Omental fat pad (tissue), 3 donors: ENCODE measurements at regions not wholly inside any gene's neighbourhood (a gene's known extent, or its start where the extent isn't known, plus 50 kb on each side); places are given as distances from the start of the nearest gene placed in this dataset.

Source experiments
- ATAC-seq: fragments of 150-250 bp; one replicate; pipeline ENCODE4 v1.9.1; 2016; ENCODE audit warnings: mild to moderate bottlenecking, moderate library complexity; ENCODE audit not compliant: low FRiP score
- DNase-seq: peaks from one replicate; pipeline ENCODE4 v3.0.0-alpha.2; 2019; ENCODE audit warnings: low spot score
- TF ChIP-seq, protein P1 (sequence below), 3 donors: fragments of 450-650 bp; IDR thresholded peaks; one replicate each; pipeline ENCODE4 v1.5.1; 2016 to 2017; ENCODE audit warnings: antibody characterized with exemption in 3 of 3, mild to moderate bottlenecking in 3 of 3, moderate library complexity in 2 of 3

DNA sequence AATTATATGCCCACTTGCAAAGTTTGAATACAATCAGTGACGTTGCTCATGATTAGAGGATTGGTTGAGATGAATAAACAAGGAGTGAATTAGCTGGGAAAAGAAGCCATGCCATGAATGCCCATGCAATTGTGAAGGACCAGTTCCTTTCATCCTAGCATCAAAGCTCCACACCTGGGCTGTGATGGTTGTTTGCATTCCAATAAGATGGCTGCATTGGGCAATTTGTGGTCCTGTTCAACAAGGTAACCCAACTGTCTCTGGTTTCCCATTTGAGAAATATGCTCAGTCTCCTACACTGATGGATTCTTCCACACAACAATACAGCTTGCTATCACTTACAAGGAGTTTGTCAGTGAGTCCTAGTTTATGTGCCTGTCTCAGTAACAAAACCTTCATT is 550.2 kb downstream of the STK39 start:
- TF ChIP-seq, protein P1, sequence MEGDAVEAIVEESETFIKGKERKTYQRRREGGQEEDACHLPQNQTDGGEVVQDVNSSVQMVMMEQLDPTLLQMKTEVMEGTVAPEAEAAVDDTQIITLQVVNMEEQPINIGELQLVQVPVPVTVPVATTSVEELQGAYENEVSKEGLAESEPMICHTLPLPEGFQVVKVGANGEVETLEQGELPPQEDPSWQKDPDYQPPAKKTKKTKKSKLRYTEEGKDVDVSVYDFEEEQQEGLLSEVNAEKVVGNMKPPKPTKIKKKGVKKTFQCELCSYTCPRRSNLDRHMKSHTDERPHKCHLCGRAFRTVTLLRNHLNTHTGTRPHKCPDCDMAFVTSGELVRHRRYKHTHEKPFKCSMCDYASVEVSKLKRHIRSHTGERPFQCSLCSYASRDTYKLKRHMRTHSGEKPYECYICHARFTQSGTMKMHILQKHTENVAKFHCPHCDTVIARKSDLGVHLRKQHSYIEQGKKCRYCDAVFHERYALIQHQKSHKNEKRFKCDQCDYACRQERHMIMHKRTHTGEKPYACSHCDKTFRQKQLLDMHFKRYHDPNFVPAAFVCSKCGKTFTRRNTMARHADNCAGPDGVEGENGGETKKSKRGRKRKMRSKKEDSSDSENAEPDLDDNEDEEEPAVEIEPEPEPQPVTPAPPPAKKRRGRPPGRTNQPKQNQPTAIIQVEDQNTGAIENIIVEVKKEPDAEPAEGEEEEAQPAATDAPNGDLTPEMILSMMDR (IDR thresholded peaks at IDR 0.05), result no peak
- no peak for DNase-seq
- ATAC-seq, result no peak

DNA sequence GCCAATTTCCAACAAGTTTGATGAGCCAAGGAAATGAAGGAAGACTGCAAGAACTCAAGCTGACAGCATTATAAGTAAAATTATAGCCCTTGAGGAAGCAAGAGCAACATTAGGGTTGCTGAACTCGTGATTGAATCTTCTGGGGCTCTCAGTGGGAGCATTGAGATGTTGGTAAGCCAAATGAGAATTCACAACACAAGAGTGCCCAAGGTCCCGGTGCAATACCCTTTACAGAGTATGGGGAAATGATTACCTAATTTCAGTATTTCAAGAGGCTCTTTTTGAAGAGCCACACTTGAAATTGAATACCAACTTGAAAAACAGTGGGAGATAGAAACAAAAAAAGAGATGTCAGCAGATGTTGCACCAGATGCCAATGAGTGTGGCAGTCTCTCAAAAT is 554.5 kb downstream of the STK39 start:
- TF ChIP-seq, protein P1 (IDR thresholded peaks at IDR 0.05), result no peak
- DNase-seq (no peak), ATAC-seq (no peak)

DNA sequence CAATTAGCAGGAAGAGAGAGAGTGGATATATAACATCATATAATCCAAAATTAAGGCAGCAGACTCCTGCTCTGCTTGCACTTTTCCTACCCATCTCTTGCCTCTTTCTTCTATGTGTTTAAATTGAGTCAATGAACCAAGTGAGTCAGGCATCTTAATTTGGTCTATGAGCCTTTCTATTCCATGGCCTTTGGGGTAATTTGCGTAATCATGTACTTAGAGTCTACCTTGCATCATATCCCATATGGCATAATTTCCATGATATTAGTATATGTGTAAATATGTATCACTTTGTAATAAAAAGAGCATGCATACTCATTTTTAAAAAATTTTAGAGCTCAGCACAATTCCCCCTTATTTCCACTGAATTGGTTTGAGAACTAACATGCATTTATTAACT is 555.2 kb downstream of the STK39 start:
- DNase-seq (no peak), ATAC-seq (no peak)

DNA sequence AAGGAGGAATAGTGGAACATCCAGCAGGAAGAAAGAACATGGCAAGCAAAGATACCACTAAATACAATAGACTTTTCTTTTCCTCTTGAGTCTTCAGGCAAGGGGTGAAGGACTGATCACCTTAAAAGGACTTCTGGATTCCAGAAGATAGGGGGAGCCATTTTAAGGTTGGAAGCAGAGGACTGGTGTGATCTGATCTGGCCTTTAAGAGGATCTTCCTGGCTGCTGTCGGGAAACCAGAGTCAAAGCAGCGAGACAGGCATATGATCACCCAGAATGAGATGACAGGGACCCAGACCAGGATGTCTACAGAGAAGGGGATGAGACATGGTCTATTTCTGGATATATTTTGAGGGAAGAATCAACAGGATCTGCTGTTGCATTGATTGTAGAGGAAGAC is 558.0 kb downstream of the STK39 start:
- no peak for DNase-seq
- ATAC-seq, result no peak
- TF ChIP-seq, protein P1 (IDR thresholded peaks at IDR 0.05), result no peak

More for the DNA sequence above, 555.2 kb downstream of the STK39 start:
- TF ChIP-seq, protein P1 (IDR thresholded peaks at IDR 0.05), result no peak

DNA sequence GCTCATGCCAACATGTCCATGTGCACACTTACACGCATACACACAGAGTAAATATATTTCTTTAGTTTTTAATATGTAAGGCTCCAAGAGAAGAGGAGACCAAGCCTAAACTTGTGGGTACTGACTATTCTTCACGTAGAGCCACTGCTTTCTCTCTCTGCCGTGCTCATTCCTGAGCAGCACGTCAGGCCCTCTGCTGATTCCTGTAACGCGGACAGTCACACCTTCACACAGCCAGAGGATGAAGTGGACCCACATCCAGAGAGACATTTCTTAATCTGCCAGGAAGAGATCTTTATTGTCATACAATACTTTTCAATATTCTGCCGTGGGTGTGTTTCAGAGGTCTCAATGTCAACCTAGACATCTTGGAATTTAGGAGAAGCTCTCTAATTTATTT is 560.7 kb downstream of the STK39 start:
- TF ChIP-seq, protein P1 (IDR thresholded peaks at IDR 0.05), result no peak
- ATAC-seq, result no peak
- DNase-seq, result no peak

DNA sequence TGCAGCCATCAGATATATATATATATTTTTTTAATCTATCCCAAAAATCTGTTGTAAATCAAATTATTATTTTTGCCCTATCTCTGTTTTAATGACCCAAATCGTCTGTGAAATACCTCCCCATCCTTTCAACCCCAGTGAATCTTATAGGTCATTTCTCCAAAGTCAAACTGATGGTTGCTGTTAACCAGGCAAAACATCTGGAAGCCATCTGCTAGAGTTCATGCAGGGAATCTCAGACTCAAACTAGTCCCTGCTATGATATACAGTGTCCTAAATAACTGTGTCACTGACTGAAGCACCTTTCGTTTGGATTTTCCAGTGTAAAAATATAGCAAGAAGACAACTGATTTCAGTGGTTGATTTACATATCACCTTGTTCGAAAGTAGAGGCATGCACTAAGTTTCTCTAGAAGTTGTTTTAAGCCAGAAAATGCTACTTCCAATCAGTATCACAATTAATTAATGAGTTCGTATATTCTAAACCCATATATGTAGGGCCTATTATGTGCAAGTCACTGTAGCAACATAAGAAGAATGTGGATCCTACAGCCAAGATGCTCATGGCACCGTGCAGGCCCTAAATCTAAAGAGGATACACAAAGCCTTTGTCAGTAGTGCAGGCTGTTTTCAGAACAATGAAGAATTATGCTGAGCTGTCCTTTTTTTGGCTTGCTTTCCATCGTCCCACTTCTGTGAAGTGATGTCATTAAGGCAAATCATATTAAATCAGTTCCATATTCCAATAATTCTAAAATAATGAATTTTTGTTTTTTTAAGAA is 566.0 kb downstream of the STK39 start:
- TF ChIP-seq, protein P1 (IDR thresholded peaks at IDR 0.05), result no peak
- ATAC-seq (no peak), DNase-seq (no peak)

DNA sequence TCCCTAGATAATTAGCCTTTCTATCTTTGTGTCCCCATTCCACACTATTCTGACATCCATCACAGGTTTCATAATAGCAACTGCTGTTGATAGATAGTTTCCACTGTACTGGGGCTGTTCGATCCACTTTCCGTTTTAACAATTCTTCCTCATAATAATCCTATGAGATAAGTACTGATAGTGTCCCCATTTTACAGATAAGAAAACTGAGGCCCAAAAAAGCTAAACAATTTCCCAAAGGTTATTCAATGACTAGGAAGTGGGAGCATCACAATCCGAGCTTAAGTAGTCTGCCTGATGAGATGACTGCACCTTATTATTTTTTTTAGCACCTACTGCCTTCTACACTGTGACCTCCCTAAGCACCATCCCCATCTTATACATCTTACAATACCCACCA is 569.2 kb downstream of the STK39 start:
- no peak for ATAC-seq
- TF ChIP-seq, protein P1 (IDR thresholded peaks at IDR 0.05), result no peak
- DNase-seq, result no peak
